BLaER1 (cell line): ENCODE measurements at regions not wholly inside any gene's neighbourhood (a gene's known extent, or its start where the extent isn't known, plus 50 kb on each side); places are given as distances from the start of the nearest gene placed in this dataset.

ENCODE experiments used
- H3K27ac ChIP-seq: shearing (Covaris generic); formaldehyde crosslinking; 2 replicates; pipeline ENCODE4 v1.8.1; 2022
- H3K27me3 ChIP-seq: shearing (Covaris generic); formaldehyde crosslinking; 2 replicates; pipeline ENCODE4 v1.8.1; 2022
- H3K36me3 ChIP-seq: shearing (Covaris generic); formaldehyde crosslinking; 2 replicates; pipeline ENCODE4 v1.8.1; 2022
- H3K4me1 ChIP-seq: shearing (Covaris generic); formaldehyde crosslinking; 2 replicates; pipeline ENCODE4 v1.8.1; 2022
- H3K4me2 ChIP-seq: shearing (Covaris generic); formaldehyde crosslinking; 2 replicates; pipeline ENCODE4 v1.8.1; 2022
- H3K4me3 ChIP-seq: shearing (Covaris generic); formaldehyde crosslinking; 2 replicates; pipeline ENCODE4 v1.8.1; 2022
- H3K9ac ChIP-seq: shearing (Covaris generic); formaldehyde crosslinking; 2 replicates; pipeline ENCODE4 v1.8.1; 2022
- H3K9me3 ChIP-seq: shearing (Covaris generic); formaldehyde crosslinking; 2 replicates; pipeline ENCODE4 v1.8.1; 2022
- H4K20me1 ChIP-seq: shearing (Covaris generic); formaldehyde crosslinking; 2 replicates; pipeline ENCODE4 v1.8.1; 2022
- Cebpa-rat ChIP-seq: shearing (Covaris generic); IDR thresholded peaks from 2 replicates; pipeline ENCODE4 v1.8.1; 2022

DNA sequence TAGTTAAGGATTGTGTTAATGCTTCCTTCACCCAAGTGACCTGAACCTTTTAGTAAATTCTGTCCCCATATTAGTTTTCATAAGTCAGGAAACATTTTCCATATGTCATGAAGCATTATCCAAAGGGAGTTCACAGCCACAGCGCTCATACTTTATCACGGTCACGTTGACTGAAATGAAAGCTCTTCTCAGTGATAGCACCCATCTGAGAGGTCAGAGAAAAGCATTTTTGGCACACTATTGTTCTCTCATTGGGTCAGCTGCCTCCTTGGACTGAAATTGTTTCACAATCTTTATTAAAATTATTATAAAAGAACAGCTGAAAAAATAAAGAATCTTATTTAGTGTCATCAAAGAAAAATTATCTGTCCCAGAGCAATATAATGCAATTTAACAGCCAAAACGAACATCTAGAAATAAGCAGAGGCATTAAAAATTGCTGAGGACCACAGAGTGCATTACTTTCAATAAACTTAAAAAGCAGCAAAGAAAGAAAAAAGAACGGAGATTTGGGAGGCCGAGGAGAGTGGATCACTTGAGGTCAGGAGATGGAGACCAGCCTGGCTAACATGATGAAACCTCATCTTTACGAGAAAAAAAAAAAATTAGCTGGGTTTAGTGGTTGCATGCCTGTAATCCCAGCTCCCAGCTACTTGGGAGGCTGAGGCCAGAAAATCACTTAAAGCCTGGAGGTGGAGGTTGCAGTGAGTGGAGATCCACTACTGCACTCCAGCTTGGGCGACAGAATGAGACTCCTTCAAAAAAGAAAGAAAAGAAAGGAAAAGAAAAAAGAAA is 680.8 kb upstream of the FAM241A start:
- Histone ChIP-seq H3K27me3 (no peaks in the 10 kb centered on the region), H3K4me1 (no peaks in the 10 kb centered on the region), H3K4me2 (no peak overlapping the region)

GRCh38 chr4:111466811-111467604 is 678.2 kb upstream of the FAM241A start:
- H3K4me3 ChIP-seq = no peak overlapping the region
- no peak for TF ChIP-seq Cebpa-rat
- H3K9ac ChIP-seq = no peak overlapping the region
- no peak overlapping the region for H3K4me2 ChIP-seq
- H3K36me3 ChIP-seq = no peaks in the 10 kb centered on the region
- peaks cover 6% of the 10 kb centered on the region; the same call in 1 of the 2 replicates for H3K9me3 ChIP-seq
- H3K27ac ChIP-seq = no peak overlapping the region
- H3K27me3 ChIP-seq = no peaks in the 10 kb centered on the region
- no peaks in the 10 kb centered on the region for H3K4me1 ChIP-seq
- H4K20me1 ChIP-seq = no peaks in the 10 kb centered on the region

More for the DNA sequence above, 680.8 kb upstream of the FAM241A start:
- no peaks in the 10 kb centered on the region for H3K36me3 ChIP-seq
- H3K9me3 ChIP-seq = peaks cover 5% of the 10 kb centered on the region; the same call in 1 of the 2 replicates
- no peak overlapping the region for H3K9ac ChIP-seq
- no peak overlapping the region for H3K27ac ChIP-seq
- TF ChIP-seq Cebpa-rat = no peak
- no peaks in the 10 kb centered on the region for H4K20me1 ChIP-seq
- H3K4me3 ChIP-seq = no peak overlapping the region

DNA sequence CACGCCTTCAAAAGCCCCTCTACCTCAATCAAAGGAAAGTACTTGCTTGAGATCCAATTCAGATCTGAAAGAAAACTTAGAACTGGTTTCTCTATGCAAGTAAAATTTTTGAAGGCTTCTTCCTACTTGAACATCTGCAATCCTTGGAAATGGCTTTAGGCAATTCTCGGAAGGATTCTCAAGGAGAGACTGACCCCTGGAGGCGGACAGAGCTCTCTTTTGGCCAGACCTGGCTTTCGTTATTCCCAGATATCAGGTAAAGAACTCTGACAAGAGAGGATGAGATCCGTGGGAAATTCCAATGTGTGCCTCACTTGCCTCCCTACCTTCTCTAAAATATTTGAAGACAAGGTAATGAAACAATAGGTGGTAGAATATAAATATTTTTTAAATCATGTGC is 670.3 kb upstream of the FAM241A start:
- H3K9me3 ChIP-seq = no peaks in the 10 kb centered on the region
- no peak for TF ChIP-seq Cebpa-rat
- H3K9ac ChIP-seq = no peak overlapping the region

GRCh38 chr4:111475666-111476065 is 669.6 kb upstream of the FAM241A start:
- no peak for TF ChIP-seq Cebpa-rat
- Histone ChIP-seq H3K4me3 (no peak overlapping the region), H3K36me3 (no peaks in the 10 kb centered on the region), H3K4me1 (no peaks in the 10 kb centered on the region), H3K4me2 (no peak overlapping the region), H3K9me3 (no peaks in the 10 kb centered on the region), H3K27ac (no peak overlapping the region), H4K20me1 (no peaks in the 10 kb centered on the region), H3K27me3 (no peaks in the 10 kb centered on the region), H3K9ac (no peak overlapping the region)

More for the DNA sequence above, 670.3 kb upstream of the FAM241A start:
- Histone ChIP-seq H3K36me3 (no peaks in the 10 kb centered on the region), H3K4me2 (no peak overlapping the region), H3K4me3 (no peak overlapping the region), H3K27ac (no peak overlapping the region), H3K27me3 (no peaks in the 10 kb centered on the region), H4K20me1 (no peaks in the 10 kb centered on the region), H3K4me1 (no peaks in the 10 kb centered on the region)

DNA sequence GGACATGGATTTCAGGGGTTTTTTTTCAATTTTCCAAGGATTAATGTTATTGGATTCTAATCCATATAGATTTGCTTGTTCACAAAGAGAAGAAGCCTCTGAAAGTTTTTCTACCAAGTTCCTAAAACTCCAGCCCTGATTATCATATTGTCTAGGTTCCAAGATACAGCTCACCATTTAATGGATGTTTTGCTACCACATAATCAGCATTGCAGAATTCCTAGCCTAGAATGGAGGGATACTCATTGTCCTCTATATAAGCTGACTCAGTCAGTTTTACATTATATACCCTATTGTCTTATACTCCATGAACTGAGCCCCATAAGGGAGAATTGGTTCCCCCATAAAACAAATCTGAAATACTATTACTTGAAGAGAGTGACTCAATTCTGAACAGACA is 664.7 kb upstream of the FAM241A start:
- Histone ChIP-seq H3K4me1 (no peaks in the 10 kb centered on the region), H3K27me3 (no peaks in the 10 kb centered on the region), H3K36me3 (no peaks in the 10 kb centered on the region), H3K4me2 (no peak overlapping the region), H3K27ac (no peak overlapping the region), H4K20me1 (no peaks in the 10 kb centered on the region), H3K4me3 (no peak overlapping the region), H3K9ac (no peak overlapping the region), H3K9me3 (no peaks in the 10 kb centered on the region)
- no peak for TF ChIP-seq Cebpa-rat

DNA sequence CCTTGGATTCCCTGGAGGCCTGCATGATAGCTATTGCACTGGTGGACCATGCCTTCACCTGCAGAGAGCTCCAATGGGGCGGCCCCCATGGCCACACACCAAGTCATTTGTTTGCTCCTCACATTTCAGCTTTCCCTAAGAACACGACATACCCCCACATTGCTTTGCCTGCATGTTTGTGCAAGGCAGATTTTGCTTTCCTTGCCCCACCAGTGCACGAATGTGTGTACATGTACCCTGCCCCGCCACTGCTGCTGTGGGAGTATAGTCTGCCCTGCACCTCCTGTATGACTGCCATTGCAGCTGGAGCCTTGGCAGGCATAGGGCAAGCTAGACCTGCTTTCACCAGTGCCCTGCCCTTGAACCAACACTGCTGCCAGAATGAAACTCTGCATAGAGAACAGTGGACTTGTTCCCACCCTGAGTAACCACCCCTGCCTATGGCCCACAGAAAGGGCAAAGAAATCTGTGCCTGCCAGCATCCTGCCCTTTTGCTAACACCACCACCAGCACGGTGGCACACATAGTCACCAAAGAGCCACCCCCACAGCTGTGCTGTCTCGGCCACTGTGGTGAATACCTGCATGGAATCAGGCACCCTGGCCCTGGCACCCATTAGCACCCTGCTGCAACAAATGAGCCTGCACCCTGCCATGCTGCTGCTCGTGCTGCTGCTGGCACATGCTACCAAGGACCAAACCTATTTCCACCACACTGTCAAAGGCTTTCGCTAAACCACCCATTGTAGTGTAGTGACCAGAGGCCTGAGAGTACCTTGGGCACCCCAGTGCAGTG is 661.7 kb upstream of the FAM241A start:
- H3K27me3 ChIP-seq = no peaks in the 10 kb centered on the region
- H4K20me1 ChIP-seq = no peaks in the 10 kb centered on the region
- H3K36me3 ChIP-seq = no peaks in the 10 kb centered on the region
- H3K9me3 ChIP-seq = no peaks in the 10 kb centered on the region
- H3K27ac ChIP-seq = no peak overlapping the region
- no peak overlapping the region for H3K4me2 ChIP-seq
- H3K4me3 ChIP-seq = no peak overlapping the region
- no peak for TF ChIP-seq Cebpa-rat
- no peak overlapping the region for H3K9ac ChIP-seq
- no peaks in the 10 kb centered on the region for H3K4me1 ChIP-seq

GRCh38 chr4:111492496-111492895 is 652.8 kb upstream of the FAM241A start:
- Histone ChIP-seq H3K4me3 (no peak overlapping the region), H3K27me3 (no peaks in the 10 kb centered on the region), H3K4me1 (no peaks in the 10 kb centered on the region), H3K9me3 (no peaks in the 10 kb centered on the region), H3K27ac (no peak overlapping the region), H4K20me1 (no peaks in the 10 kb centered on the region), H3K9ac (no peak overlapping the region), H3K36me3 (no peaks in the 10 kb centered on the region), H3K4me2 (no peak overlapping the region)
- no peak for TF ChIP-seq Cebpa-rat

GRCh38 chr4:111494471-111494870 is 650.8 kb upstream of the FAM241A start:
- H3K27me3 ChIP-seq = no peaks in the 10 kb centered on the region
- H3K4me1 ChIP-seq = no peaks in the 10 kb centered on the region
- TF ChIP-seq Cebpa-rat = no peak
- H3K27ac ChIP-seq = no peak overlapping the region
- no peaks in the 10 kb centered on the region for H4K20me1 ChIP-seq
- no peaks in the 10 kb centered on the region for H3K36me3 ChIP-seq
- H3K9me3 ChIP-seq = no peaks in the 10 kb centered on the region
- H3K9ac ChIP-seq = no peak overlapping the region
- no peak overlapping the region for H3K4me3 ChIP-seq
- no peak overlapping the region for H3K4me2 ChIP-seq

GRCh38 chr4:111494971-111495370 is 650.3 kb upstream of the FAM241A start:
- TF ChIP-seq Cebpa-rat = no peak
- no peaks in the 10 kb centered on the region for H3K4me1 ChIP-seq
- no peaks in the 10 kb centered on the region for H3K27me3 ChIP-seq
- H3K9ac ChIP-seq = no peak overlapping the region
- H3K36me3 ChIP-seq = no peaks in the 10 kb centered on the region
- no peak overlapping the region for H3K27ac ChIP-seq
- H3K9me3 ChIP-seq = no peaks in the 10 kb centered on the region
- H3K4me2 ChIP-seq = no peak overlapping the region
- H4K20me1 ChIP-seq = no peaks in the 10 kb centered on the region
- H3K4me3 ChIP-seq = no peak overlapping the region
